Erythroblast (primary cell): ENCODE measurements at regions not wholly inside any gene's neighbourhood (a gene's known extent, or its start where the extent isn't known, plus 50 kb on each side); places are given as distances from the start of the nearest gene placed in this dataset.
"Not testable (repeated sequence)": the region's sequence is repeated elsewhere in the genome, so short reads cannot be mapped to it uniquely, and the experiment has no call there.

Experiments used
- DNase-seq, 2 experiments: peaks; one replicate each; lab custom pipeline; 2025; lab: John Stamatoyannopoulos, UW
- GATA1 ChIP-seq: IDR thresholded peaks from 2 replicates; pipeline ENCODE4 v1.6.1; 2011; ENCODE audit warnings: low read depth, mild to moderate bottlenecking, control low read depth, low read length, moderate library complexity
- POLR2A ChIP-seq: IDR thresholded peaks from 2 replicates; pipeline ENCODE4 v1.6.1; 2011; ENCODE audit warnings: mild to moderate bottlenecking, low read length

GRCh38 chr6:4342407-4343137 lies 207.2 kb upstream of the ECI2 start:
- TF ChIP-seq GATA1 (no peak), POLR2A (no peak)
- no peak for DNase-seq

- TF ChIP-seq POLR2A (no peak), GATA1 (no peak)
- no peak for DNase-seq
Observed at GRCh38 chr6:4341078-4341797, 205.9 kb upstream of the ECI2 start.

GRCh38 chr6:4340544-4340943 lies 205.2 kb upstream of the ECI2 start:
- TF ChIP-seq POLR2A (no peak), GATA1 (no peak)

GRCh38 chr6:4338884-4339283 lies 203.5 kb upstream of the ECI2 start:
- DNase-seq: no peak
- TF ChIP-seq POLR2A (no peak), GATA1 (no peak)

More at GRCh38 chr6:4340544-4340943, 205.2 kb upstream of the ECI2 start:
- DNase-seq: no peak

GRCh38 chr6:4336778-4337442 lies 201.5 kb upstream of the ECI2 start:
- TF ChIP-seq POLR2A: no peak
- no peak for TF ChIP-seq GATA1
- DNase-seq: peak in 1 of 2 experiments; percentile 17

GRCh38 chr6:4336084-4336483 lies 200.7 kb upstream of the ECI2 start:
- TF ChIP-seq GATA1: no peak
- TF ChIP-seq POLR2A: no peak
- DNase-seq: no peak

- DNase-seq: not testable (repeated sequence)
Observed at GRCh38 chr6:4334158-4334740, 198.9 kb upstream of the ECI2 start.

GRCh38 chr6:4327841-4328240 lies 192.5 kb upstream of the ECI2 start:
- TF ChIP-seq GATA1 (no peak), POLR2A (no peak)
- no peak for DNase-seq

GRCh38 chr6:4324746-4325145 lies 189.4 kb upstream of the ECI2 start:
- TF ChIP-seq GATA1: no peak
- TF ChIP-seq POLR2A: no peak
- DNase-seq: no peak

GRCh38 chr6:4323322-4323721 lies 187.9 kb upstream of the ECI2 start:
- TF ChIP-seq GATA1: no peak
- DNase-seq: no peak

GRCh38 chr6:4322846-4323309 lies 187.5 kb upstream of the ECI2 start:
- DNase-seq: no peak
- TF ChIP-seq GATA1 (no peak), POLR2A (no peak)

GRCh38 chr6:4322134-4322845 lies 186.9 kb upstream of the ECI2 start:
- no peak for DNase-seq
- no peak for TF ChIP-seq GATA1
- no peak for TF ChIP-seq POLR2A

- DNase-seq: no peak
Observed at GRCh38 chr6:4320860-4321259, 185.5 kb upstream of the ECI2 start.

More at GRCh38 chr6:4320860-4321259, 185.5 kb upstream of the ECI2 start:
- TF ChIP-seq GATA1: no peak
